HepG2 (cell line): ENCODE measurements at regions not wholly inside any gene's neighbourhood (a gene's known extent, or its start where the extent isn't known, plus 50 kb on each side); places are given as distances from the start of the nearest gene placed in this dataset.

Experiments used
- ATAC-seq: fragments of 200-7000 bp; cut with Tn5 transposase; 3 replicates; pipeline ENCODE4 v1.9.1; 2020; ENCODE audit warnings: mild to moderate bottlenecking, moderate library complexity
- BruUV-seq: library from RNA; stranded (reverse); fragments of 400-500 nt; replicated peaks from 2 replicates; lab custom pipeline; 2021; lab: Mats Ljungman, UMichigan
- CTCF ChIA-PET: fragments of 300-600 bp; formaldehyde crosslinking; extraction: SDS; loops from one replicate; lab custom pipeline; 2021; ENCODE audit warnings: low total read pairs, inconsistent platforms, low intra/inter-chr PET ratio; lab: Yijun Ruan, JAX
- POLR2A ChIA-PET: fragments of 350-600 bp; sonication (Branson Sonifier 250); formaldehyde crosslinking; loops from one replicate; lab custom pipeline; 2020; ENCODE audit warnings: antibody characterized with exemption, inconsistent platforms; lab: Yijun Ruan, JAX
- DNase-seq: peaks from one replicate; pipeline ENCODE4 v3.0.0-alpha.2; 2015; ENCODE audit warnings: low spot score
- FAIRE-seq: peaks from 3 replicates; lab custom pipeline; 2011; peaks lifted over from hg19 to GRCh38; lab: Jason Lieb, UNC
- H2AFZ ChIP-seq: one replicate; pipeline ENCODE4 v1.6.1; 2011; ENCODE audit warnings: low read length, inconsistent platforms
- H3K27ac ChIP-seq: fragments of 300-600 bp; 3 replicates; pipeline ENCODE4 v1.8.0; 2011; ENCODE audit warnings: mixed run types, mild to moderate bottlenecking, mixed read lengths, low read length, inconsistent platforms; ENCODE audit not compliant: insufficient read depth; ENCODE audit errors: extremely low read length
- H3K27me3 ChIP-seq, 2 experiments: fragments of 200-600 bp in 1 of 2; 2 replicates in 1 of 2; 3 replicates in 1 of 2; pipeline versions ENCODE4 v1.6.0 to v1.8.0; 2011; ENCODE audit warnings: low read length in 2 of 2, mild to moderate bottlenecking in 2 of 2, moderate library complexity in 2 of 2, inconsistent platforms in 1 of 2; ENCODE audit not compliant: insufficient read depth in 2 of 2, control insufficient read depth in 1 of 2
- H3K36me3 ChIP-seq, 2 experiments: fragments of 200-600 bp in 1 of 2; replicated peaks in 1 of 2; 2 replicates in 1 of 2; 3 replicates in 1 of 2; pipeline versions ENCODE4 v1.5.1 to v1.8.0; 2011; ENCODE audit warnings: low read length in 2 of 2, inconsistent platforms in 1 of 2; ENCODE audit not compliant: insufficient read depth in 2 of 2, control insufficient read depth in 1 of 2
- H3K4me1 ChIP-seq: 2 replicates; pipeline ENCODE4 v1.5.1; 2012; ENCODE audit warnings: low read length, inconsistent platforms; ENCODE audit not compliant: insufficient read depth
- H3K4me2 ChIP-seq: 2 replicates; pipeline ENCODE4 v1.6.0; 2011; ENCODE audit warnings: low read depth, low read length, inconsistent platforms
- H3K4me3 ChIP-seq, 3 experiments: fragments of 200-600 bp in 1 of 3; sonication (generic), shearing (Covaris generic) in 1 of 3; replicated peaks in 1 of 3; 2 replicates each; pipeline ENCODE4 v1.5.1; 2011 to 2016; ENCODE audit warnings: low read length in 3 of 3, inconsistent platforms in 2 of 3, low read depth in 2 of 3, mild to moderate bottlenecking in 2 of 3, control low read depth in 1 of 3, mixed read lengths in 1 of 3; ENCODE audit not compliant: insufficient read depth in 1 of 3
- H3K79me2 ChIP-seq: one replicate; pipeline ENCODE4 v1.6.1; 2011; ENCODE audit warnings: low read length, inconsistent platforms; ENCODE audit not compliant: insufficient read depth
- H3K9ac ChIP-seq: 2 replicates; pipeline ENCODE4 v1.6.0; 2011; ENCODE audit warnings: mild to moderate bottlenecking, low read depth, low read length, inconsistent platforms; ENCODE audit not compliant: insufficient read depth
- H3K9me3 ChIP-seq: 2 replicates; pipeline ENCODE4 v1.5.1; 2012; ENCODE audit warnings: mild to moderate bottlenecking, low read length
- H4K20me1 ChIP-seq: 2 replicates; pipeline ENCODE4 v1.6.0; 2011; ENCODE audit warnings: inconsistent platforms, mild to moderate bottlenecking, low read length, moderate library complexity; ENCODE audit not compliant: insufficient read depth
- BRF2 ChIP-seq: sonication (generic); formaldehyde crosslinking; IDR thresholded peaks from 2 replicates; pipeline ENCODE4 v1.8.1; 2022; ENCODE audit warnings: mild to moderate bottlenecking, missing genetic modification reagents
- EHMT2 ChIP-seq: fragments of 200-600 bp; sonication (generic); IDR thresholded peaks from 2 replicates; pipeline ENCODE4 v1.7.0; 2017; ENCODE audit warnings: antibody characterized with exemption, low read depth, low read length, borderline replicate concordance
- MED13 ChIP-seq: sonication (generic); formaldehyde crosslinking; IDR thresholded peaks from 2 replicates; pipeline ENCODE4 v1.5.0; 2020; ENCODE audit warnings: missing genetic modification reagents
- NBN ChIP-seq: fragments of 450-650 bp; conservative IDR thresholded peaks from 2 replicates; pipeline ENCODE4 v1.6.1; 2017
- NCOA1 ChIP-seq: sonication (generic); formaldehyde crosslinking; IDR thresholded peaks from 2 replicates; pipeline ENCODE4 v1.9.0; 2021; ENCODE audit warnings: missing genetic modification reagents
- SNAI1 ChIP-seq: sonication (generic); formaldehyde crosslinking; IDR thresholded peaks from 2 replicates; pipeline ENCODE4 v1.5.0; 2020; ENCODE audit warnings: mild to moderate bottlenecking, missing genetic modification reagents, borderline replicate concordance
- TBL1XR1 ChIP-seq: fragments of 150-350 bp; IDR thresholded peaks from 2 replicates; pipeline ENCODE4 v1.6.1; 2014; ENCODE audit warnings: borderline replicate concordance, low read length; ENCODE audit not compliant: partially characterized antibody
- ZNF503 ChIP-seq: sonication (generic); formaldehyde crosslinking; IDR thresholded peaks from 2 replicates; pipeline ENCODE4 v1.4.0; 2020; ENCODE audit warnings: missing genetic modification reagents
- WGBS: methylation state at CpG from one replicate; pipeline ENCODE4 v1.1.6; 2017; ENCODE audit warnings: low lambda C conversion rate; 5-methylcytosine and 5-hydroxymethylcytosine counted together
- in situ Hi-C: cut with HindIII; loops from 2 replicates; pipeline ENCODE4 v1.10.0; 2017; ENCODE audit warnings: low pct_unique_long_range_greater_than_20kb; ENCODE audit not compliant: extremely low pct_ligation_motif_present
- intact Hi-C: fragments of 100-400 bp; cut with micrococcal nuclease; formaldehyde crosslinking; loops from one replicate; pipeline ENCODE4 v1.10.0; 2022; ENCODE audit not compliant: unreplicated experiment

GRCh38 chr2:18093196-18093595 is 214.7 kb downstream of the KCNS3 start:
- WGBS: 28% methylated on average over 3 of the region's 3 CpGs
- no peak for DNase-seq
- Histone ChIP-seq H4K20me1 (no peaks in the 10 kb centered on the region), H3K27me3 (0 out of 5 replicates have a peak, but pooled peaks cover 0 to 3% of the 10 kb centered on the region in 2 experiments), H3K9me3 (no peaks in the 10 kb centered on the region), H2AFZ (no peak overlapping the region), H3K9ac (no peak overlapping the region), H3K36me3 (no peaks in the 10 kb centered on the region), H3K27ac (no peak overlapping the region), H3K4me3 (no peak overlapping the region), H3K79me2 (no peaks in the 10 kb centered on the region), H3K4me1 (no peaks in the 10 kb centered on the region), H3K4me2 (no peak overlapping the region)
- TF ChIP-seq NCOA1 (CRISPR knock-in tag): no peak
- no peak for TF ChIP-seq SNAI1 (CRISPR knock-in tag)
- no peak for TF ChIP-seq NBN
- TF ChIP-seq TBL1XR1: no peak
- no peak for TF ChIP-seq BRF2 (CRISPR knock-in tag)
- no peak for TF ChIP-seq ZNF503
- no peak for TF ChIP-seq MED13 (CRISPR knock-in tag)
- TF ChIP-seq EHMT2: no peak
- no TSS peak for BruUV-seq
- POLR2A ChIA-PET: no interaction called here
- intact Hi-C loops (no loop called here), in situ Hi-C loops (no loop called here)
- ATAC-seq: no peak
- CTCF ChIA-PET: no interaction called here
- FAIRE-seq: no peak
